ENCODE measurements at regions not wholly inside any gene's neighbourhood (a gene's known extent, or its start where the extent isn't known, plus 50 kb on each side); places are given as distances from the start of the nearest gene placed in this dataset.

DNA sequence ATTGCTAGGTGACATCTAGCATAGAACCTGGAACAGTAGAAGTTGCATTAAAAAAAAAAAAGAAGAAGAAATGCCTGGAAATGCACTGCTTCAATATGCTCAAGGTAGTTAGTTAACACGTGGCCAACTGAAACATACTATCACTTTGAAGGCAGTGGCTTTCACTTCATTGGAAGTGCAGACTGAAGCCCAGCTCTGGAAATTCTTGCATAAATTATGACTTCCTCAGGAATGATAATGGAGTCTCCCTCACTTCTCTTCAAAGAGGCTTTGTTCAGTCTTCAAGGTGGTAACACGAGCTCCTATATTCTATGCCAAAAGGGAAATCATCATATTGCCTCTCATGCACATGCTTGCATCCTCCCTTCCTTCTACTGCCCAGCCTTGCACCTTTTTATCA lies 715.9 kb upstream of the API5 start:
- TF ChIP-seq, protein P1, sequence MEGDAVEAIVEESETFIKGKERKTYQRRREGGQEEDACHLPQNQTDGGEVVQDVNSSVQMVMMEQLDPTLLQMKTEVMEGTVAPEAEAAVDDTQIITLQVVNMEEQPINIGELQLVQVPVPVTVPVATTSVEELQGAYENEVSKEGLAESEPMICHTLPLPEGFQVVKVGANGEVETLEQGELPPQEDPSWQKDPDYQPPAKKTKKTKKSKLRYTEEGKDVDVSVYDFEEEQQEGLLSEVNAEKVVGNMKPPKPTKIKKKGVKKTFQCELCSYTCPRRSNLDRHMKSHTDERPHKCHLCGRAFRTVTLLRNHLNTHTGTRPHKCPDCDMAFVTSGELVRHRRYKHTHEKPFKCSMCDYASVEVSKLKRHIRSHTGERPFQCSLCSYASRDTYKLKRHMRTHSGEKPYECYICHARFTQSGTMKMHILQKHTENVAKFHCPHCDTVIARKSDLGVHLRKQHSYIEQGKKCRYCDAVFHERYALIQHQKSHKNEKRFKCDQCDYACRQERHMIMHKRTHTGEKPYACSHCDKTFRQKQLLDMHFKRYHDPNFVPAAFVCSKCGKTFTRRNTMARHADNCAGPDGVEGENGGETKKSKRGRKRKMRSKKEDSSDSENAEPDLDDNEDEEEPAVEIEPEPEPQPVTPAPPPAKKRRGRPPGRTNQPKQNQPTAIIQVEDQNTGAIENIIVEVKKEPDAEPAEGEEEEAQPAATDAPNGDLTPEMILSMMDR (IDR thresholded peaks at IDR 0.05): no peak
- TF ChIP-seq POLR2A (IDR thresholded peaks at IDR 0.05): no peak

Measured in transverse colon (tissue), 3 donors.